Superior temporal gyrus (tissue), 1 donor: ENCODE measurements at regions not wholly inside any gene's neighbourhood (a gene's known extent, or its start where the extent isn't known, plus 50 kb on each side); places are given as distances from the start of the nearest gene placed in this dataset.
A peak's percentile ranks its signal among the peaks of the same experiment; 100 is the strongest.

Source experiments
- DNase-seq: peaks from one replicate; pipeline ENCODE4 v3.0.0-alpha.2; 2016; ENCODE audit errors: extremely low spot score

GRCh38 chr4:113849771-113850170 lies 88.2 kb upstream of the CAMK2D start:
- DNase-seq = no peak

- DNase-seq = no peak
Measured at GRCh38 chr4:113847710-113848109, 86.2 kb upstream of the CAMK2D start.

- no peak for DNase-seq
Measured at GRCh38 chr4:113846433-113846832, 84.9 kb upstream of the CAMK2D start.

DNA sequence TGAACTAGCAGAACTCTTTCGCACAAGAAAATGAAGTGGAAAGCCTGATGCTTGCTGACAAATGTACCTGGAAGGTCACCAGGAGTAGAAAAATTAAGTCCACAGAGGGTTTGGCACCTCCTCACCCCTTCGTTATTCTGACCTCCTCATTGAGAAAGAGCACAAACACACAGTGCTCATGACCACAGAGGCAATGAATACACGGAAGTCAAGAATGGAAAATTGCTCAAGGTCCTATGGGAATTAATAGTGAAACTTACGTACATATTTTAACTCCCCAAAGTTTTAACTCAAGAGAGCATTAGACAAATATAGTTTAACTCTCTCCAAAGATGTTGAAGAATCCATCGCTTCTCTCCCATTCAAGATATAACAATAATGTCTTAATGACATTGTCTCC lies 83.6 kb upstream of the CAMK2D start:
- DNase-seq = no peak

DNA sequence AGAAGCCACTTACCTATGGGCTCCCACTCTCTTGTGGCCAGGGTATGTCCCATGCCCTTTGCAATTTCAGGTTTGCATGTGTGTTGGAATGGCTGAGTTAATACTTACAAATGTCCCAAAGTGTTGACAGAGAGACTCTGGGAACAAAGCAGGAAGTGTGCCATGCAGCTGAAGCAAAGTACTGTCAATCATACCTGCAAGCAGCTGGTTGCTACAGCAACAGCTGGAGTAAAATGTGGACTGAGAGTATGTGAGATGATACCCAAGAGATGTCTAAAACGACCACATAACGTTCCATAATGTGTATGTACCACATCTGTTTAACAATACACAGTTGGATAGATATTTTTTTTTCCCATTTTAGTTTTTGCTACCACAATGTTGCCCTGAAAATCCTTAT lies 82.8 kb upstream of the CAMK2D start:
- no peak for DNase-seq

DNA sequence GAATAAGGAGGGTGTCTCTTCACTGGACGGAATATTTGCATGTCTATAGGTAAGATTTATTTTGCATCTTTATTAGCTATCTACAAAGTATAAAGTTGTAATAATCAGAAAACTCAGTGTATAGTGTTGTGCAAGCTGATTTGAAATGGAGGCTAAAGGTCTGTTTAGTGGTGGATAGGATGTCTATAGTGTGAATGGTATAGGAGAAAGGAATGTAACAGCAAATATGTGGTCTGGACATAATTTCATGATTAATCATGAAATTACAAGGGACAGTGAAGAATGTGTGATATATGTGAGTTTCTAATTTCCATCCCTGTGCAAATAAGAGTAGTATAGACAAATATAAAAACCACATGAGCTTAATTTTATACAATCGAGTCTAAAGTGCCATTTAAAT lies 79.3 kb upstream of the CAMK2D start:
- DNase-seq = no peak

- DNase-seq = no peak
Measured at GRCh38 chr4:113838460-113838859, 76.9 kb upstream of the CAMK2D start.

GRCh38 chr4:113837397-113837796 lies 75.9 kb upstream of the CAMK2D start:
- peak; percentile 44 for DNase-seq

DNA sequence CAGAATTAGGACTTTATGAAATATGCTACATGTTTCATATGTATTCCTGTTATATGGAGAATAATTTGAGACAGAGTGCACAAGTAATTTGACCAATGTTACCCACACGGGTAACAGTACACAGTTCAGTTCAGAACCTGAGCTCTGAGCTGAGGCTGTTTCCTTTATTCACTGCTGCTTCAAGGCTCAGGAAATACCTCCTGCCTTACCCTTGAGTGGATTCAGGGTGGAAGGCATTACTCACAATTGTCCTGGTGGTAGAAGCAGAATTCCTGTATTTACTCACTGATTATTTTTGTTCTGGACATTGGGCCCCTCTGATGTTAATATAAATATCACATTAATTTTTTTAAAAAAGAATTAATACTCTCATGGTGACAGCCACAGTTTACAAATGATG lies 73.5 kb upstream of the CAMK2D start:
- DNase-seq = no peak

DNA sequence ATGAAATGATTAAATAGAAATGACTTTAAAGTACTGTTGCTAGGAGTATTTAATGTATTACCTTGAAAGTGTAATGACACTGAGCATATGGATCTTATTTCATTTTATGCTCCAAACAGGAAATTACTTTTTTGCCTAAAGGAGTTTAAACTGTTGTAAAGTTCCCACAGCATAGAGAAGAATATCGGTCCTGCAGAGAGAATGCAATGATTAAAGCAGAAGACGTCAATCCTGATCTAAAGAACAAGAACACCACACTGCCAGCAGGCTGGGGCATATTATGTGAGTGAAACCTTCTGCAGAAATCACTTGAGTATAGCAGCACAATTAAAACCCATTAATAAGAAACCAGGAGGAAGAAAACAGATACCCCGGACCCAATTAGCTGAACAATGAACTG lies 72.8 kb upstream of the CAMK2D start:
- DNase-seq = no peak

DNA sequence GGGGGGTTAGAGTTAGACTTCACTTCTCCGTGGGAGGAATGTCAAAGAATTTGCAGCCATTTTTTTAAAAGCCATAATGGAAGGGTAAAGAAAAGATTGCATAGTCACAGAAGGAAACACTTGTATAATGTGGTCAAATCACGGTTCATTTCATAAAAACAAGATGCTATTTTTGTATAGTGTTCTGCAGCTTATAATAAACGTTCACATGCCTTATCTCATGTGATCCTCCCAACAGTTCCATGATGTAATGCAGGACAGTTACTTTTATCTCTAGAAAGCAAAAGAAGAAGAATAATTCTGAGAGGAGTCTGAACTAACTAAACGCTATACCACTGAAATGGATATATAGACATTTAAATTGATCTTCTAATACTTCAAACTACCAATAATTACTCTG lies 71.3 kb upstream of the CAMK2D start:
- DNase-seq = no peak

GRCh38 chr4:113831457-113831856 lies 69.9 kb upstream of the CAMK2D start:
- DNase-seq = no peak

GRCh38 chr4:113828702-113829101 lies 67.2 kb upstream of the CAMK2D start:
- DNase-seq = no peak

- no peak for DNase-seq
Measured at GRCh38 chr4:113827285-113827684, 65.7 kb upstream of the CAMK2D start.

DNA sequence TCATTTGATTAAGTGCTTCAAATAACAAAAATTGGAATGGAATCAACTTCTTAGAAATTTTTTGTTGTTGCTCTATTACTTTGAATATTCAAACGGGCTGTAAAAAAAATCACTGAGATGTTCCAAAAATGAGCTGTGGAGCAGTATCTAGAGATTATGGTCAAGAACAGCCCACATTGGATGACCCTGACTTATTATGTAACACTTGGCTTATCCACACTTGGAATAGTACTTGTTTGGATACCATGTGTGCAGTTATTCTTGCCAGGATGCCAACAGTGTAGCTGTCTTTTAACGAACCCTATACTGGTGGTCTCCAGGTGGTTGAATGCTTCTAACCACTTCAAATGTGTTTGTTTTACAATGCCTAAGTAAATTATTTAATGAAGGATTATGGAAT lies 64.9 kb upstream of the CAMK2D start:
- no peak for DNase-seq

- DNase-seq = no peak
Measured at GRCh38 chr4:113825272-113825671, 63.7 kb upstream of the CAMK2D start.

DNA sequence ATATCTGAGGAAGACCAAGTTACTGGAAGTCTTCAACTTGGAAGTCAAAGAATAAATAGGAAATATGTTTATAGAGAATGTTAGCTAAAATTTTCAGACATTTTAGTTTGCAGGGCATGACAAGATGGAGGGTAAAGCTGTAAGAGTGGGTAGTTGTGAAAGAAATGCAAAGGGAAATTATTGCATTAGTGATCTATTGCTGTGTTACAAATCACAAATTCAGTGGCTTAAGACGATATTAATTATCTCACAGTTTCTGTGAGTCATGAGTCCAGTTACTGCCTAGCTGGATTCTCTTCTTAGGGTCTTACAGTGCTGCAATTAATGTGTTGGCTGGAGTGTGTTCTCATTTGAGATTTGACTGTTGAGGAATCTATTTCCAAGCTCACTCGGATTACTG lies 62.9 kb upstream of the CAMK2D start:
- no peak for DNase-seq

- no peak for DNase-seq
Measured at GRCh38 chr4:113823291-113823659, 61.7 kb upstream of the CAMK2D start.

DNA sequence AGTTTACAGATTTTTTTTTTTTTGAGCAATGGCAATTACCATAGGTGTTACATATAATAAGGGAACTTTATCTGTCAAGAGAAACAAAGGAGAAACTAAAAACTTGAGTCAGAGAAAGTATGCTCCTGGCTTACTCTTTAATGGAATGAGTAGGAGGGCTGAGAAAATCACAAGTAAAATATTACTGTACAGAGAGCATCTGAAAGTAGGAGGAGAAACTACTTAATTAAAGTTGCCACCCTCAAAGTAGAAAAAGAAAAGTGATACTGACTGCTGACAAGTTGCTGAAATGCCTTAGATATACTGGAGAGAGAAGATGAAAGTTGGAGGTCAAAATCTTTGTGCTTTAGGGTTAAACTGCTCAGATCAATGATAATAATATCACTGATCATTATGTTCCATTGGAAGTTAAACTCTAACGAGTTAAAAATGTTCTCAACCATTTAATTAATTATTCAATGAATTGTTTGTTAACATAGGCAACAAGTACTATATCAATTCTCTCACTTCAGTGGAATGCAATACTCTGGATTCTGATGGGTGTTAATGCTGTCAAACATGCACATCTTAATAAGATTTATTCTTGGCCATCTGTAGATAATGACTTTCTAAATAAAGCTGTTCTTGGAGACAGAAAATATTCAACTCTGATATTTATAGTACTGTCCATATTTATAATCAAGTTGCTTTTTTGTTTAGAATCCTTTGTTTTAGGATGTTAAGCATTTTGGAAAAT lies 61.2 kb upstream of the CAMK2D start:
- no peak for DNase-seq

DNA sequence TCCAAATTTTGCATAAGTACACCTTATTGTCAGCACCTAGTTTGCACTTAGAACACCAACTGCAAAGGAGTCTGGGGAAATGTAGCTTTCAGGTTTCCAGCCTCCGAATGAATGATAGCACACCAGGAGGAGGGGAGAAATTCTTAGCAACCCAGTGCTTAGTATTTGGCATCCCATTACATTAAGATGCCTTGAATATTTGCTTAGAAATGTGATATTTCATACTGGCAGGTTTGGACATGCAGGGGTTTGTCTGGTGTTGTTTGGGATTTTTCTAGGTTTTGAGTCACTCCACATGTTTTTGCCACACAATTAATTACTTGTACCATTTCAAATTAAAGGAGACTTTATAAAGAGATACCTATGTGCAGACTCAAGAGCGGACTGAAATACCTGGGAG lies 60.3 kb upstream of the CAMK2D start:
- DNase-seq = no peak

DNA sequence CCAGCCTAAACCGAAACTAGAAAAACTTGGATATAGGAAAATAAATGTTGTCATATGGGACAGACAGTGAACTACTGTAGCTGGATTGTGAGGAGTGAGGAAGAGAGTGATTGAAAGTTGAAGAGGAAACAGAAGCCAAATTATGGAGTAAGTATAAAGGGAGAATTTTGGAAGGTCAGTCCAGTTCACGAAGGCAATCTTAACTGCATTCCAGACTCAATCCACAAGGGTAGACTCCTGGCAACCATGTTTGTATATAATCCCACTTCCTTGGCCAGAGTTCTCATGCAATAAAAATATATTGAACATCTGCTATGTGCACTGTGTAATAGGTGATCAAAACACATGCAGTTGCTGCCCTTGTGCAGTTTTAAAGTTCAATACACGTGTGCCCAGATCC lies 58.6 kb upstream of the CAMK2D start:
- no peak for DNase-seq

GRCh38 chr4:113815826-113816225 lies 54.3 kb upstream of the CAMK2D start:
- DNase-seq = no peak

GRCh38 chr4:113811359-113811758 lies 49.8 kb upstream of the CAMK2D start:
- DNase-seq = peak; percentile 61
